22Rv1 (cell line): ENCODE measurements at regions not wholly inside any gene's neighbourhood (a gene's known extent, or its start where the extent isn't known, plus 50 kb on each side); places are given as distances from the start of the nearest gene placed in this dataset.

Experiments used
- CTCF ChIP-seq: fragments of 450-650 bp; IDR thresholded peaks from 2 replicates; pipeline ENCODE4 v1.5.1; 2017; ENCODE audit warnings: mild to moderate bottlenecking
- ZFX ChIP-seq: fragments of 450-650 bp; IDR thresholded peaks from 2 replicates; pipeline ENCODE4 v1.6.1; 2017; ENCODE audit warnings: antibody characterized with exemption, borderline replicate concordance

GRCh38 chr3:59690886-59691285 lies 641.1 kb upstream of the CFAP20DC start:
- no peak for TF ChIP-seq CTCF
- TF ChIP-seq ZFX, result no peak
